IPS DF 6.9 (cell line): ENCODE measurements at regions not wholly inside any gene's neighbourhood (a gene's known extent, or its start where the extent isn't known, plus 50 kb on each side); places are given as distances from the start of the nearest gene placed in this dataset.

Experiments used
- DNase-seq: peaks from one replicate; pipeline ENCODE4 v3.0.0-alpha.2; 2013; ENCODE audit warnings: low read depth, low spot score
- H3K27ac ChIP-seq: one replicate; pipeline ENCODE4 v1.5.1; 2013; ENCODE audit warnings: low read length, control low read depth
- H3K27me3 ChIP-seq: 2 replicates; pipeline ENCODE4 v1.6.1; 2013; ENCODE audit warnings: mild to moderate bottlenecking, low read length; ENCODE audit not compliant: control insufficient read depth, insufficient read depth
- H3K36me3 ChIP-seq: 2 replicates; pipeline ENCODE4 v1.6.1; 2013; ENCODE audit warnings: low read length; ENCODE audit not compliant: control insufficient read depth, insufficient read depth
- H3K4me1 ChIP-seq: 2 replicates; pipeline ENCODE4 v1.6.1; 2013; ENCODE audit warnings: low read length; ENCODE audit not compliant: control insufficient read depth, insufficient read depth
- H3K4me3 ChIP-seq: 2 replicates; pipeline ENCODE4 v1.5.1; 2013; ENCODE audit warnings: mild to moderate bottlenecking, low read length
- H3K9me3 ChIP-seq: 2 replicates; pipeline ENCODE4 v1.6.1; 2013; ENCODE audit warnings: low read length, inconsistent platforms; ENCODE audit not compliant: control insufficient read depth, insufficient read depth
- WGBS: extraction: QIAGEN DNeasy Blood & Tissue Kit; methylation state at CpG from one replicate; pipeline ENCODE4 v1.1.7; 2013; ENCODE audit warnings: mixed read lengths, missing lambda C conversion rate; ENCODE audit not compliant: insufficient read length, insufficient coverage; 5-methylcytosine and 5-hydroxymethylcytosine counted together

GRCh38 chr4:57875829-57876392, 765.7 kb upstream of the IGFBP7 start:
- Histone ChIP-seq H3K9me3 (no peaks in the 10 kb centered on the region), H3K4me3 (no peak overlapping the region), H3K27me3 (no peaks in the 10 kb centered on the region), H3K27ac (no peak overlapping the region), H3K36me3 (no peaks in the 10 kb centered on the region), H3K4me1 (no peaks in the 10 kb centered on the region)
- no peak for DNase-seq
- no CpG with 5 or more reads among the region's 2 CpGs for WGBS

DNA sequence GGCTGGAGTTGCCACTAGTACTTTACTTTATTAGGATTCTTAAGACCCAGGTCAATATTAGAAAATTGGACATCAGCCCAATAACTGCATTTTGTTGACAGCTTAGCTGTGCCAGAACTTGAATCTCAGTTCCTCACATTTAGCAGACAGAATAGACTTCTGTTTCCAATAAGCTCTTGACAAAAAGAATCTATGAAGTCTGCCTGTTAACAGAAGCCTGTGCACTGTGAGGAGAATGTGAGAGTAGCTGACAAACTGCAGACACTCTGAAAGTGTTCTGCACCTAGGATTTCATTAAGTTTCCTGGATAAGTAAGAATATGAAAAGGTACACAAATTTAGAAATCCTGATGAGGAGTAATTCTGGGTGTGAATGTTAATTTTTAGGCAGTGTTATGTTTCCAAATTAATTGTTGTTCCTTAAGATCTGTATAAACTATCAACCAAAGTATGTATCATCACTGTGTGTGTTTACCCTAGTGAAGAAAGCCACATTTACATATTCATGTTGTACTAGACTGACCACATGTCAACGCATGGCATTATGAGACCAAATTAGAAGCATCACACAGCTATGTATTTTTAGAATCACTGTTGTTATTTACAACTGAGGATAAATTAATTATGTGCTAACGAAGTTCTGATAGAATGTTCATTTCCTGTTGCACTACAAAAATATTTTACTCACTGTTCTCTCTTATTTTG, 756.4 kb upstream of the IGFBP7 start:
- Histone ChIP-seq H3K36me3 (no peaks in the 10 kb centered on the region), H3K9me3 (no peaks in the 10 kb centered on the region), H3K27ac (no peak overlapping the region), H3K4me3 (no peak overlapping the region), H3K27me3 (no peaks in the 10 kb centered on the region), H3K4me1 (no peaks in the 10 kb centered on the region)
- no peak for DNase-seq
- no CpG with 5 or more reads among the region's 2 CpGs for WGBS

- Histone ChIP-seq H3K36me3 (no peaks in the 10 kb centered on the region), H3K4me3 (no peak overlapping the region), H3K27ac (no peak overlapping the region), H3K9me3 (no peaks in the 10 kb centered on the region), H3K4me1 (no peaks in the 10 kb centered on the region), H3K27me3 (no peaks in the 10 kb centered on the region)
- no peak for DNase-seq
- no CpG with 5 or more reads among the region's 1 CpG for WGBS
Measured at GRCh38 chr4:57865264-57865663, 755.1 kb upstream of the IGFBP7 start.

GRCh38 chr4:57854748-57855147, 744.6 kb upstream of the IGFBP7 start:
- Histone ChIP-seq H3K27me3 (no peaks in the 10 kb centered on the region), H3K4me3 (no peak overlapping the region), H3K4me1 (no peaks in the 10 kb centered on the region), H3K9me3 (no peaks in the 10 kb centered on the region), H3K27ac (no peak overlapping the region), H3K36me3 (no peaks in the 10 kb centered on the region)
- DNase-seq = no peak
- WGBS = no CpG with 5 or more reads among the region's 3 CpGs

- H3K27ac ChIP-seq = no peak overlapping the region
- no peaks in the 10 kb centered on the region for H3K36me3 ChIP-seq
- no peaks in the 10 kb centered on the region for H3K27me3 ChIP-seq
- H3K9me3 ChIP-seq = no peaks in the 10 kb centered on the region
- no peak for DNase-seq
- H3K4me3 ChIP-seq = no peak overlapping the region
- no peaks in the 10 kb centered on the region for H3K4me1 ChIP-seq
Measured at GRCh38 chr4:57850141-57850540, 740.0 kb upstream of the IGFBP7 start.

GRCh38 chr4:57832083-57832482, 721.9 kb upstream of the IGFBP7 start:
- H3K4me1 ChIP-seq = no peaks in the 10 kb centered on the region
- H3K4me3 ChIP-seq = no peak overlapping the region
- no peaks in the 10 kb centered on the region for H3K9me3 ChIP-seq
- WGBS = no CpG with 5 or more reads among the region's 2 CpGs
- no peaks in the 10 kb centered on the region for H3K27me3 ChIP-seq
- no peak overlapping the region for H3K27ac ChIP-seq
- no peak for DNase-seq
- H3K36me3 ChIP-seq = no peaks in the 10 kb centered on the region

DNA sequence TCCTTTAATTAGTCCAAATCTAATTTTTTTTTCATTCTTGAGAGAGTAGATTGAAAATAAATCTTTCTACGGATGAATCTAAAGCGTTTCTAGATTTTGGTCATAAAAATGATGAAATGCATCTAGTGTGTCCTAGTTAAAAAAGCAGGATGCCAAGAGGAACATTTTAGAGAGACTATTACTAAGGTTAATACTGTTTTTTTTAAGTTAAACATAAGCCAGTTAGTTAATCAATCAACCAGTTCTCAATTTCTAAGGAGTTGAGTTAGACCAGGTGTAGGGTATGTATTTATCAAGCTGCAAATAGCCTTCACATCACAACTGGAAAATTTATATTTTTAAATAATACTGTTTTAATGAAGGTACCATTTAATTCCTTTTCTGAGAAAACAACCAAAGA, 679.5 kb upstream of the IGFBP7 start:
- Histone ChIP-seq H3K36me3 (no peaks in the 10 kb centered on the region), H3K27me3 (no peaks in the 10 kb centered on the region), H3K27ac (no peak overlapping the region), H3K4me1 (no peaks in the 10 kb centered on the region), H3K4me3 (no peak overlapping the region), H3K9me3 (no peaks in the 10 kb centered on the region)
- no CpG with 5 or more reads among the region's 2 CpGs for WGBS
- no peak for DNase-seq

DNA sequence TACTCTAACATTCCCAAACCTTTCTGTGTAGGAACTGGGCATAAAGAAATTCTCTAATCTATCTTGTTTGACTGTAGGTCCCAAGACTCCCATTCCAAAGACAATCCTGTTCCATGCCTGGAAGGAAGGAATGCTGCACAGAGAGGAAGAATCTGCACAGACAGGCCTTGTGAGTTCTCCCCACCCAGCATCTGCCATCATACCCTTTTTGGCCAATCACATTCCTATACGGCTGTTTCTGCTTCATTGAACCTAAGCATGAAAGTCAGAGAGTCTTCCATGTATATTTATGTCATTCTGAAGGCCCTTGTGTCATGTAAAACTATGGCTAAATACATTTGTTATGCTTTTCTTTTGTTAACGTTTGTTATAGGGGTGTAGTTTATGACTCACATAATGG, 667.7 kb upstream of the IGFBP7 start:
- no peaks in the 10 kb centered on the region for H3K4me1 ChIP-seq
- DNase-seq = no peak
- H3K36me3 ChIP-seq = no peaks in the 10 kb centered on the region
- H3K27me3 ChIP-seq = no peaks in the 10 kb centered on the region
- WGBS = no CpG with 5 or more reads among the region's 2 CpGs
- no peaks in the 10 kb centered on the region for H3K9me3 ChIP-seq
- no peak overlapping the region for H3K27ac ChIP-seq
- no peak overlapping the region for H3K4me3 ChIP-seq

DNA sequence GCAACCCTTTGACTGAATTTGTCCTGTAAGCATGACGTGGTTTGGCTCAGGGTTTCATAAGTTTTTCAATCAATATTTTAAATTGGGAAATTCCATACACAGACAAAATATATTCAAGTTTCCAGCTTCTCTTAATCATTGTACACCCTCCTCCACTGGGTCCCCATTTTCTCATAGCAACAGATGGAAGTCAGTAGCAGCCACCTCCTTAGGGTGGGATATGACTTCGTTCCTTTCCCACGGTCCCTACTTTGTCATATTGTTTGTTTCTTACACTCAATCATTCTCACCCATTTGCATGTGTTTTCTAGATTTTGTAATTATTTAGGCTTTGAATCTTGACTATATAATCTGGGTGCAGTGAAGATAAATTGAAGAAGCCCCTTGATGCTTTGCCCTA, 664.5 kb upstream of the IGFBP7 start:
- Histone ChIP-seq H3K27me3 (no peaks in the 10 kb centered on the region), H3K4me1 (no peaks in the 10 kb centered on the region), H3K36me3 (no peaks in the 10 kb centered on the region), H3K9me3 (no peaks in the 10 kb centered on the region), H3K4me3 (no peak overlapping the region), H3K27ac (no peak overlapping the region)
- DNase-seq = no peak
- no CpG with 5 or more reads among the region's 3 CpGs for WGBS

- DNase-seq = no peak
- H3K4me3 ChIP-seq = no peak overlapping the region
- H3K27ac ChIP-seq = no peak overlapping the region
- no peaks in the 10 kb centered on the region for H3K27me3 ChIP-seq
- H3K36me3 ChIP-seq = no peaks in the 10 kb centered on the region
- no peaks in the 10 kb centered on the region for H3K9me3 ChIP-seq
- H3K4me1 ChIP-seq = no peaks in the 10 kb centered on the region
Measured at GRCh38 chr4:57774171-57774570, 664.0 kb upstream of the IGFBP7 start.

DNA sequence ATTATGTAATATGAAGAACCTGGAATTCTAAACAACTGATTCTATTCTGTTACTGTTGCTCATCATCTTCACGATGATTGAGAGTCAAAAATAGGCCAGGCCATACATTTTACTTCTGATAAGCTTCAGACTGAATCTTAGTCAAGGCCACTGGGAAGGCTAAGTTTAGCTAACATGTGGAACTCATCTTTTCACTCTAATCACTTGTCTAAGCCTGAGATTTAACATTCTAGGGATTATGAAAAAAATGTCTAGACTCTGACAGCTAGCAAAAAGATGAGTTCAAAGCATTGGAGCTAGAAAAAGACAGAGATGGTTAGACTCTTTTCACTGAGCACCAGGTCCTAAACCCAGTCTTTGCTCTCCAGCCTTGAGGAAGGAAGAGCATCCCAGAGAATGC, 656.2 kb upstream of the IGFBP7 start:
- no peak overlapping the region for H3K4me3 ChIP-seq
- H3K27me3 ChIP-seq = no peaks in the 10 kb centered on the region
- WGBS = no CpG with 5 or more reads among the region's 1 CpG
- no peaks in the 10 kb centered on the region for H3K36me3 ChIP-seq
- H3K4me1 ChIP-seq = no peaks in the 10 kb centered on the region
- no peak for DNase-seq
- no peak overlapping the region for H3K27ac ChIP-seq
- H3K9me3 ChIP-seq = no peaks in the 10 kb centered on the region
